Motor neuron (in vitro differentiated cells): ENCODE measurements at regions not wholly inside any gene's neighbourhood (a gene's known extent, or its start where the extent isn't known, plus 50 kb on each side); places are given as distances from the start of the nearest gene placed in this dataset.

Experiments
- ATAC-seq, 8 experiments: fragments of 200-7000 bp; cut with Tn5 transposase; replicated peaks in 6 of 8; 2 replicates each; pipeline ENCODE4 v1.8.0; 2021; ENCODE audit warnings: mild to moderate bottlenecking in 8 of 8, moderate library complexity in 8 of 8
- H3K27ac ChIP-seq, 2 donors: fragments of 250-450 bp; sonication (Bioruptor Pico); 2 replicates each; pipeline ENCODE4 v1.9.0; 2021; ENCODE audit warnings: antibody characterized with exemption in 2 of 2, mild to moderate bottlenecking in 2 of 2, moderate library complexity in 1 of 2
- H3K4me1 ChIP-seq, 2 donors: fragments of 250-450 bp; sonication (Bioruptor Pico); replicated peaks in 1 of 2; 2 replicates each; pipeline ENCODE4 v1.6.1; 2021; ENCODE audit warnings: antibody characterized with exemption in 2 of 2, mild to moderate bottlenecking in 2 of 2, moderate library complexity in 1 of 2
- H3K4me3 ChIP-seq, 5 donors: fragments of 250-450 bp; sonication (Bioruptor Pico); 2 replicates each; pipeline ENCODE4 v1.9.0; 2021; ENCODE audit warnings: antibody characterized with exemption in 5 of 5, mild to moderate bottlenecking in 5 of 5, moderate library complexity in 4 of 5
- WGBS, 10 experiments: fragments of 450-650 bp; shearing (Covaris generic); methylation state at CpG; one replicate each; pipeline ENCODE4 v1.0.0; 2022; 5-methylcytosine and 5-hydroxymethylcytosine counted together
- in situ Hi-C, 9 experiments: fragments of 400-800 bp; cut with MboI; loops; one replicate each; pipeline ENCODE4 v1.15.0; 2021; ENCODE audit warnings: low sequenced_read_pairs in 9 of 9, low pct_unique_long_range_greater_than_20kb in 2 of 9; ENCODE audit not compliant: unreplicated experiment in 9 of 9

DNA sequence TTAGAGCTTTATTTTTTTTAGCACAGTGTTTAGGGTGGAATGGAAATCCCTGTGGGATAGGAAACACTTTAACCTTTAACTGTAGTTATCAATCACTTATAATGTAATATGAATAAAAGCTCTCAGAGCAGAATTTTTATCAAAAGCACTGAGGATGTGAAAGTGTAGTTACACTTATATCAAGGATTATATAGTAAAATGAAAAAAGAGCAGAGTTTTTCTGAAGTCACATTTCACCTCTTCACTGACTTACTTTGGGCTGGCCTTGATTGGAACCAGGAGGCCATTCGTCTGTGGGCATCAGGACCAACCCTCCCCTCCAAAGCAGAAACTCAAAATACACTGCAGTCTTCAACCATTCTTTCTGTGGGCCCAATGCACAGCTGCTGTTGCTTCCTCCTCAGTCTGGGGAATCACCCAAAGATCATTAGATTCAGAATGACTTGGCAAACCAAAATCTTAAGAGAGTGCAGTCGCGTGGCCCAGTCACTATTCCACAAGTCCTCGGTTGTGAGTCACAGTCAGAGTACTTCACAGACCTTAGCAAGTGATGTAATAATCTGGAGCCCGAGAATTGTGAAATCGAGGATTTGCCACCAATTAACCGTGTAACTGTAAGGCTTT lies 132.6 kb upstream of the COL8A1 start:
- in situ Hi-C loops, result loop anchor here in 1 of 9 experiments (25.0 kb wide), 1 partner anchor 257 kb away; no protein-coding TSS in a partner anchor
- no peak overlapping the region for H3K27ac ChIP-seq
- WGBS, 10 experiments, result 0 to 95% (median 72%) methylated on average over 1 to 6 of the region's 7 CpGs; no CpG with 5 or more reads in 2 of the 10 experiments

DNA sequence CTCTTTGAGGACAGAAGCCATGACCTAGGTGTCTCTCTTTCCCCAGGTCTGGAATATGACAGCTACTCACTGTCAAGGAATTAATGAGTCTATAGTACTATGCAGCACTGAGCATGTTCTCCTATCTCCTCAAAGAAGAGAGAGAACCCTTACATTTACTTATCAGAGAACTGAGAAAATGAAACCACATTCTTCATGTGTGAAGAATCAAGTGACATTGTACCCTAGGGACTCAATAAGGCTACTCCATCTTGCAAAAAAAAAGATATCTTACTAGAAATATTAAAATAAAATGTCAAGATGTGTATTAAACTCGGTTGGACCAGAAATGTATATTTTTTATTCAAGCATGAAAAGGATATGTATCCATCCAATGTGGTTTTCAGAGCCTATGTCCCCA lies 133.2 kb upstream of the COL8A1 start:
- no peak for ATAC-seq
- WGBS, 10 experiments, result 29 to 89% (median 55%) methylated on average over 1 of the region's 1 CpG; no CpG with 5 or more reads in 4 of the 10 experiments
- in situ Hi-C loops, result loop anchor here in 1 of 9 experiments (25.0 kb wide), 1 partner anchor 257 kb away; no protein-coding TSS in a partner anchor
- Histone ChIP-seq H3K27ac (no peak overlapping the region), H3K4me3 (no peak overlapping the region), H3K4me1 (no peaks in the 10 kb centered on the region)

More for the DNA sequence above, 132.6 kb upstream of the COL8A1 start:
- ATAC-seq, result peak in 2 of 8 experiments; percentile 92 to 95
- Histone ChIP-seq H3K4me1 (no peaks in the 10 kb centered on the region), H3K4me3 (no peak overlapping the region)

DNA sequence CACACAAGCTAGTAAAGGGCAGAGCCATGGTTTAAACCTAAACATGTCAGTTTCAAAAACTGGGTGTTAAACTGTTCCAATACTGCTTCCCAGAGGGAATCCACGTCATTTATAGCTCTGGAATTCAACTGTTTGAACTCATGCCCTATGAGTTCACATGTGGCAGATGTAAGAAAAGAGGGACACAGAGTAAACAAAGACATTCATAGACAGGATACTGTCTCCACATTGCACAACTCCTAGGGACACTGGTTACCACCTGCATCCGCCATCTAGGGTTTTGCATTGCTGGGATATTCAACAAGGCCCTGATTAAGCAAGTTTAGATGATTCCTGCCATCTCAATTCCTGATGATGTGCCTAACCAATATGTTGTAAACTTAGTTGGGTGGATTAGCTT lies 134.1 kb upstream of the COL8A1 start:
- in situ Hi-C loops, result loop anchor here in 1 of 9 experiments (25.0 kb wide), 1 partner anchor 258 kb away; no protein-coding TSS in a partner anchor
- WGBS, 10 experiments, result 40 to 100% (median 76%) methylated on average over 1 to 2 of the region's 2 CpGs; no CpG with 5 or more reads in 4 of the 10 experiments
- H3K4me3 ChIP-seq, result no peak overlapping the region
- H3K27ac ChIP-seq, result no peak overlapping the region
- no peaks in the 10 kb centered on the region for H3K4me1 ChIP-seq
- no peak for ATAC-seq

DNA sequence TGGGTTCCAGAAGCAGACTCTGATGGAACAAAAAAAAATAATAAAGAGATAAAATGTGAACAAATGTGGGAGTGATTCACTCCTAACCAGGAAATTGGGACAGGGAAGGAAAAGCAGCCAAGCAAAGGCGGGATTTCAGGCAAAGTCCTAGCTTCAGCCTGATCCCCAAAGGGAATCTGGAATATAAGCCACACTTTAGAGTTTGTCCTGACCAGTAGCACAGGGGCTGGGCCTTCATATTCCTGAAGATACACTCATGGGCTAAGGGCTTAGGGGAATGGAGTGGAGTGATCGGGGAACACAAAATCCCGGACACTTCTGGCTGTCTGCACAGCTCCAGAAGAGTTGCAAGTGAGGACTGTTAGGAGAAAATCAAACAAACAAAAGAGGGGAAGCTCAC lies 135.0 kb upstream of the COL8A1 start:
- Histone ChIP-seq H3K27ac (no peak overlapping the region), H3K4me3 (no peak overlapping the region), H3K4me1 (no peaks in the 10 kb centered on the region)
- ATAC-seq, result no peak
- in situ Hi-C loops, result loop anchor here in 1 of 9 experiments (25.0 kb wide), 1 partner anchor 259 kb away; no protein-coding TSS in a partner anchor
- WGBS, 10 experiments, result 53 to 100% (median 81%) methylated on average over 1 to 3 of the region's 3 CpGs; no CpG with 5 or more reads in 1 of the 10 experiments

DNA sequence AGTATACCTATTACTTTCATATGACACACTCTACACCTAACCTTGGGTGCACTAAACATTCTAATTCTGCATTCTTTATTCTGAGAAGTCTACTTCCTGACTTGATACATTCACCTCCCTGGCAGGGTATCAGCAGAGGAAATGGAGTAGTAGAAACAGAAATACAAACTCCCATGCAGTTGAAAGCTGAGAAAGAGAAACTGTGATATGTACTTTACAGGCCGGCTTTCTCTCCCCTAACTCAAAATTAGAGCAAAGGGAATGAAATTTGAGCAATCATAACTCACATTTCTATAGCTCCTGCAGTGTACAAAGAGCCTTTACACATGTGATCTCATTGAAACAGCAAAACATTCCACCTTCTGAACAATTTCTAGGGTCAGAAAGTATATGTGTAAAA lies 135.5 kb upstream of the COL8A1 start:
- in situ Hi-C loops, result loop anchor here in 1 of 9 experiments (25.0 kb wide), 1 partner anchor 259 kb away; no protein-coding TSS in a partner anchor
- no peak overlapping the region for H3K4me3 ChIP-seq
- no peak overlapping the region for H3K27ac ChIP-seq
- 50 to 100% (median 78%) methylated on average over 1 of the region's 1 CpG; no CpG with 5 or more reads in 3 of the 10 experiments for WGBS, 10 experiments
- no peaks in the 10 kb centered on the region for H3K4me1 ChIP-seq
- no peak for ATAC-seq

DNA sequence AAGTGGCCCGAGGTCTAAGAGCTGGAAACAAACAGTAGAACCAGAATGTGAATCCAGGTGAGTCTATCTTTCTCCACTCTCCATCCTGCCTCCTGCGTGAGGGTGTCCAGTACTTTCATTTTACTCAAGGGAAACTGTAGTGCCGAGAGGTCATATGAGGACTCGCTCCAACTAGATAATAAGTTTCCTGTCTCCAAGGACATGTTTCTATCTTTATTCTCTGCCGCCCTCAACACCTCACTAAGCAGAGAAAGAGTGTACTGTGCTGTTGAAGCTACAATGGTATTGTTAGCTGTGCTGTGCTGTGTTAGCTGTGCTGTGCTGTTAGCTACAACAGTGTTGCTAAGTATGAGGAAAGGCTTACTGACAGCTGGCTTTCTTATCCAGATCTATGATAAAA lies 137.9 kb upstream of the COL8A1 start:
- H3K27ac ChIP-seq, result no peak overlapping the region
- H3K4me1 ChIP-seq, result no peaks in the 10 kb centered on the region
- no peak for ATAC-seq
- 82 to 100% (median 90%) methylated on average over 1 to 5 of the region's 5 CpGs; no CpG with 5 or more reads in 2 of the 10 experiments for WGBS, 10 experiments
- H3K4me3 ChIP-seq, result no peak overlapping the region
- in situ Hi-C loops, result loop anchor here in 1 of 9 experiments (25.0 kb wide), 1 partner anchor 262 kb away; no protein-coding TSS in a partner anchor

DNA sequence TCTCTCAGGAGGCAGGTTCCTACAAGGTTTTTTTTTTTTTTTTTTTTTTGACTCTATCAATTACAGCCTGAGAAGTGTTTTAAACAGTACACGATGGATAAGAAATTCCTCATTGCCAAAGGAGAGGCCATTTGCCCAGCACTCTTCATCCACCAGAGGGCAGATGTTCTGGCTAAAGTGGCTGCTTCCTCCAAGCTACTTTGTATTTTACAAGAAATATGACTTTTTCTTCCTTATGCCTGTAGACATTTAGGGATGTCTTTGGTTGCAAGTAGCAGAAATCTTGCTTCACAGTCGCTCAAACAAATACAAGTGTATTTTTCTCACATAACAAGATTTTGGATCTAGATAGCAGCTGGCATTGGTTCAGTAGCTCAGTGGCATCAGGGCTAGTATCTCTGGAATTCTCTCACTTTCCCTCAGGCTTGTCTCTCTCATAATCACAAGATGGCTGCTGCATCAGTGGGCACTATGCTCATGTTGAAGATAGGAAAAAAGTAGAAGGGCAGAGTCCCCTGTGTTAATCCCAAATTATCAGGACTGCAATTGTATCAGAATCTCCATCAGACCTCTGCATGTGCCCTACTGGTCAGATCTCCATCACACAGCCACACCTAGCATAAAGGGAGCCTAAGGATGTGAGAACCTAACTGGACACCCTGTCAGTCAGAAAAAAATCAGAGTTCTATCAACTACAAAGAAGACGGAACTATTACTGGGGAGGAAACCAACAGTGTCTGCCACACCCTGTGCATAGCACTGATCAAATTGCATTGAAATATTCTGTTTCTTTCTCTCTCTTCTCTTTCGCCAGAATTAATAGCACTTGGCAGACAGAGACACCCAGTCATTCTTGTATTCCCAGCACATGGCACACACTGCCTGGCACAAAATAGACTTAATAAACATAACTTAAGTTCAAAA lies 138.9 kb upstream of the COL8A1 start:
- Histone ChIP-seq H3K27ac (no peak overlapping the region), H3K4me3 (no peak overlapping the region), H3K4me1 (no peaks in the 10 kb centered on the region)
- 11 to 86% (median 29%) methylated on average over 1 to 4 of the region's 4 CpGs; no CpG with 5 or more reads in 1 of the 10 experiments for WGBS, 10 experiments
- in situ Hi-C loops, result loop anchor here in 1 of 9 experiments (25.0 kb wide), 1 partner anchor 263 kb away; no protein-coding TSS in a partner anchor
- ATAC-seq, result peak in 4 of 8 experiments; percentile 52 to 87 (median 86)

DNA sequence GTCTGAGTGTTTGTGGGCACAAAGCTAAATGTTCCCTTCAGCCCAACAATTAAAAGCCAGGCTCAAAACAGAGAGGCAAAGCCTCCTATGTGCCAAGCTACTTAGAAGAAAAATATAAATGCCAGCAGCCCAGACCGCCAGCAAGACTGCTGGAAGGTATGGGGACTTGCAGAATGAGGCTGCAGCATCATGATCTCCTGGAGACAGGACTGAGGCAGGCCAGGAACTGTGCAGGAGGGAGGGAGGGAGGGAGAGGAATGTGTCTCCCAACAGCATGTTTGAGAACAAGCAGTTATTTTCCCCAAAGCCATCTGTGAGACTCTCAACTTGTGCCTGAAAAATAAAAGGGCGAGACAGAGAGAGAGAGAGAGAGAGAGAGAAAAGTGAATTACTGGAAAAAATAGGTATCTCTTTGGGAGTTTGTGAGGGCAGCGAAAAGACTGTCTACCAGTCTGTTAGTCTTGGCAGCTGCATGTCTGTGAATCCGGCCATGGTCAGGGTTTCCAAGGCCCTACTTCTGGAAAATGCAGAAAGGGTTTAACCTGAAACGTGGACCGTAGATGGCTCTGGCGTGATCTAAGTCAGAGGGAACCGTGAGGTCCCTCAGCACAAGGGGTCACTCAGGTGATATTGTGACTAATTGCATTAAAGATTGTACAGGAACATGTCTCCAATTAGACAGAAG lies 139.7 kb upstream of the COL8A1 start:
- no peak overlapping the region for H3K27ac ChIP-seq
- no peak overlapping the region for H3K4me3 ChIP-seq
- WGBS, 10 experiments, result 40 to 86% (median 65%) methylated on average over 1 to 7 of the region's 8 CpGs
- in situ Hi-C loops, result no loop called here
- no peaks in the 10 kb centered on the region for H3K4me1 ChIP-seq
- peak in 2 of 8 experiments; percentile 11 to 35 for ATAC-seq

DNA sequence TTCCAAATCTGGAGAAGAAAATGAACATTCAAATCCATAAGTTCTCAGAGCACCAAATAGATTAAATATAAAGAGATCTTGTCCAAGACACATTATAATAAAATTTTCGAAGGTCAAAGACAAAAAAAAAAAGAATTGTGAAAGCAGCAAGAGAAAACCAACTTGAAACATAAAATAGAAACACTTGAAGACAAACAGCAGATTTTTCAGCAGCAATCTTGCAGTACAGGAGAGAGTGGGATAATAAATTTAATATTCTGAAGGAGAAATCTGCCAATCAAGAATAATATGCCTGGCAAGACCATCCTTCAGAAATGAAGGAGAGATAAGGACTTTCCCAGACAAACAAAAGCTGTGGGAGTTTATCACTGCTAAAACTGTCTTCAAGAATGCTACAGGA lies 150.5 kb upstream of the COL8A1 start:
- no peak overlapping the region for H3K4me3 ChIP-seq
- in situ Hi-C loops, result no loop called here
- no peak for ATAC-seq
- H3K27ac ChIP-seq, result no peak overlapping the region
- WGBS, 10 experiments, result 0 to 62% (median 44%) methylated on average over 1 of the region's 1 CpG; no CpG with 5 or more reads in 1 of the 10 experiments
- no peaks in the 10 kb centered on the region for H3K4me1 ChIP-seq

DNA sequence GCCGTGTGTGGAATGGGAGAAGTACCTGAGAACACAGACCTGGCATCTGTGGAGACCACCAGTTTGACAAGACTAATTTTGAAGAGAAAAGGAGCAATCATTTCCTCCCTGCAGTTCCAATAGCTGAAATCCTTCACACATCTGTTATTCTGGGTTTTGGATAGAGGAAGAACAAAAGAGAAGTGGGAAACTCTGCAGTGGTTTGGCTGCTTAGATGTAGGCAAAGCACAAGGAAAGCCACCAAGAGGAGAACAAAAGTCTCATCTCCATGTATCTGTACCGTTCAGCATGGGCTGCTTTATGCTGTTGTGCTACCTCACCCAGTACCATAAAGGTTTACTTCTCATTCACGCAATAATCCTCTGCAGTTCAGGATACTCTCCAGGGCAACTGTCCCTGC lies 153.1 kb upstream of the COL8A1 start:
- in situ Hi-C loops, result no loop called here
- no peaks in the 10 kb centered on the region for H3K4me1 ChIP-seq
- 17 to 100% (median 82%) methylated on average over 1 to 3 of the region's 3 CpGs; no CpG with 5 or more reads in 4 of the 10 experiments for WGBS, 10 experiments

DNA sequence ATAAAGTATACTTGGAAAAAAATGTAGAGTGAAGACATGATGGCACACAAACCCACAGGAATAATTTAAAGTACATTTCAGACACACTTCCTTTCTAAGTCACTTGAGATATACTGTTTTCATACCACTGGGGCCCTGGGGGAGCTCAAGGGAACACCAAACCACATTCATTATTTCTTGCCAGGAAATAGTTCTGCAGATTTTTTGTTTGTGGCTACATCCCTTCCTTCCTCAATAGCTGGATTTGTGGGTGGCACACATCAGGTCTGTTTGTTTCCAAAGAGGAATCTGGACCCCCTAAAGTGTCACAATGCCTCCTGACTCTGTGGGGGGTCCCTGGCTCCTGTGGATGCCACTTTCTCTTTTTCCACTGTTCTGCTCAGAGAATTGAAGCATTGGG lies 153.5 kb upstream of the COL8A1 start:
- no peak overlapping the region for H3K4me3 ChIP-seq
- in situ Hi-C loops, result no loop called here
- no peaks in the 10 kb centered on the region for H3K4me1 ChIP-seq
- ATAC-seq, result peak in 1 of 8 experiments; percentile 27
- no peak overlapping the region for H3K27ac ChIP-seq

More for the DNA sequence above, 153.1 kb upstream of the COL8A1 start:
- Histone ChIP-seq H3K27ac (no peak overlapping the region), H3K4me3 (no peak overlapping the region)
- ATAC-seq, result peak in 1 of 8 experiments; percentile 36

DNA sequence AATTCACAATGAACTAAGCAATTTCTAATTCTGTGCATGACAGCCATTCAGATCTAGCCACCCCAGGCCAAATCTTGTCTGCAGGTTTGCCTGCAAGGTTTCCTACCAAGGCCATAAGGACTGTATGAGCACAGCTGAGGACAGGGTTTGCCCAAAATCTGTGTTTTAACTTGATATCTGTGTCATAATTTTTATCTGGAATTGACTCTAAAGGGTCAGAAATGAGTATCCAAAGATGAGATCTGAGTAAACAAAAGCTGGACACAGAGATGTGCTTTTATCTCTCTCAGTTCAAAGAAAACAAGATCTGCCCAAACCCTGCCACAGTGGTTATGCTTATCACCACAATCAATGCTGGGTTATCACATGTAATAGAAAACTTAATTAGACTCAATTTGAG lies 154.6 kb upstream of the COL8A1 start:
- no peak overlapping the region for H3K27ac ChIP-seq
- in situ Hi-C loops, result no loop called here
- H3K4me3 ChIP-seq, result no peak overlapping the region
- H3K4me1 ChIP-seq, result no peaks in the 10 kb centered on the region
- no peak for ATAC-seq
